H1 (cell line): ENCODE measurements at regions not wholly inside any gene's neighbourhood (a gene's known extent, or its start where the extent isn't known, plus 50 kb on each side); places are given as distances from the start of the nearest gene placed in this dataset.

Source experiments
- CHD2 ChIP-seq: IDR thresholded peaks from 2 replicates; pipeline ENCODE4 v1.6.1; 2012; ENCODE audit warnings: low read length, improper control_type of control experiment
- EGR1 ChIP-seq: IDR thresholded peaks from 2 replicates; pipeline ENCODE4 v1.6.1; 2011; ENCODE audit warnings: low read depth, low read length, borderline replicate concordance
- EZH2 ChIP-seq: fragments of 200-600 bp; sonication (generic); IDR thresholded peaks from 2 replicates; pipeline ENCODE4 v1.7.1; 2012; ENCODE audit warnings: low read depth, mild to moderate bottlenecking, moderate library complexity, low read length, inconsistent platforms; ENCODE audit not compliant: severe bottlenecking
- NANOG ChIP-seq: IDR thresholded peaks from 2 replicates; pipeline ENCODE4 v1.6.1; 2011; ENCODE audit warnings: low read length, low read depth, mild to moderate bottlenecking, inconsistent platforms; ENCODE audit not compliant: insufficient read depth, poor library complexity, severe bottlenecking
- POLR2A ChIP-seq, 2 experiments: IDR thresholded peaks; 1 replicate in 1 of 2; 2 replicates in 1 of 2; pipeline ENCODE4 v1.6.1; 2011; ENCODE audit warnings: low read depth in 2 of 2, low read length in 2 of 2, mild to moderate bottlenecking in 2 of 2; ENCODE audit errors: control extremely low read depth in 1 of 2
- POLR2AphosphoS5 ChIP-seq: IDR thresholded peaks from 2 replicates; pipeline ENCODE4 v1.6.1; 2011; ENCODE audit warnings: low read depth, low read length
- RAD21 ChIP-seq, 2 experiments: IDR thresholded peaks in 1 of 2; conservative IDR thresholded peaks in 1 of 2; 2 replicates each; pipeline ENCODE4 v1.6.1; 2011; ENCODE audit warnings: low read depth in 2 of 2, low read length in 2 of 2, improper control_type of control experiment in 1 of 2, inconsistent platforms in 1 of 2, mild to moderate bottlenecking in 1 of 2, moderate library complexity in 1 of 2
- SIRT6 ChIP-seq: IDR thresholded peaks from one replicate; pipeline ENCODE4 v1.7.1; 2012; ENCODE audit warnings: low read length, inconsistent platforms
- TAF1 ChIP-seq: IDR thresholded peaks from 2 replicates; pipeline ENCODE4 v1.6.1; 2011; ENCODE audit warnings: mild to moderate bottlenecking, low read depth, low read length
- TF ChIP-seq, protein P1 (sequence below), 3 experiments: IDR thresholded peaks; 1 replicate in 2 of 3; 2 replicates in 1 of 3; pipeline versions ENCODE4 v1.5.1 to v1.6.1; 2011; ENCODE audit warnings: low read length in 3 of 3, mild to moderate bottlenecking in 3 of 3, inconsistent platforms in 2 of 3, low read depth in 1 of 3, moderate library complexity in 1 of 3; ENCODE audit not compliant: insufficient read depth in 1 of 3; ENCODE audit errors: control extremely low read depth in 1 of 3
- TF ChIP-seq, protein P2 (sequence below): IDR thresholded peaks from 2 replicates; pipeline ENCODE4 v1.6.1; 2012; ENCODE audit warnings: inconsistent platforms

DNA sequence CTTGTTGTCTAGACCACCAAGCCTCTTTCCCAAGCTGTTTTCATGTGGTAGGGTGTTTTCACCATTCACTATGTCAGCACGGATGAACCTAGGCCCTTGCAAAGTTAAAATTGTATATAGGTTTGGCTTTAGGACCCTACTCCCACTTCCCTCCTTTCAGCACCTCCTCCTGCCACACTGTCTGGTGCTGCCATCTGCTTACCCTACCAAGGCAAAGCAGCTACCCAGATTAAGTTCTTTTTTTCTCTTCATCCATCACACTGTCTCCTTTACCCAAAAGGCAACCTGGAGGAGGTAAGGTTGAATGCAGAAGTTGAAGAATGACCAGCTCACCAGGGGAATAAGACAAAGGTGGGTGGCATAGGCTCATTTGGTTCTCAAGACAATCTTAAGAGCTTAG is 184.0 kb downstream of the CDC5L start:
- TF ChIP-seq, protein P1, sequence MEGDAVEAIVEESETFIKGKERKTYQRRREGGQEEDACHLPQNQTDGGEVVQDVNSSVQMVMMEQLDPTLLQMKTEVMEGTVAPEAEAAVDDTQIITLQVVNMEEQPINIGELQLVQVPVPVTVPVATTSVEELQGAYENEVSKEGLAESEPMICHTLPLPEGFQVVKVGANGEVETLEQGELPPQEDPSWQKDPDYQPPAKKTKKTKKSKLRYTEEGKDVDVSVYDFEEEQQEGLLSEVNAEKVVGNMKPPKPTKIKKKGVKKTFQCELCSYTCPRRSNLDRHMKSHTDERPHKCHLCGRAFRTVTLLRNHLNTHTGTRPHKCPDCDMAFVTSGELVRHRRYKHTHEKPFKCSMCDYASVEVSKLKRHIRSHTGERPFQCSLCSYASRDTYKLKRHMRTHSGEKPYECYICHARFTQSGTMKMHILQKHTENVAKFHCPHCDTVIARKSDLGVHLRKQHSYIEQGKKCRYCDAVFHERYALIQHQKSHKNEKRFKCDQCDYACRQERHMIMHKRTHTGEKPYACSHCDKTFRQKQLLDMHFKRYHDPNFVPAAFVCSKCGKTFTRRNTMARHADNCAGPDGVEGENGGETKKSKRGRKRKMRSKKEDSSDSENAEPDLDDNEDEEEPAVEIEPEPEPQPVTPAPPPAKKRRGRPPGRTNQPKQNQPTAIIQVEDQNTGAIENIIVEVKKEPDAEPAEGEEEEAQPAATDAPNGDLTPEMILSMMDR (IDR thresholded peaks at IDR 0.05; ENCODE audit: control extremely low read depth in 1 of 3, insufficient read depth in 1 of 3, low read depth in 1 of 3, low read length in 3 of 3), result no peak
- TF ChIP-seq NANOG (no peak), POLR2A (IDR thresholded peaks at IDR 0.05; ENCODE audit: control extremely low read depth in 1 of 2, low read depth in 2 of 2, low read length in 2 of 2) (no peak), CHD2 (no peak), EZH2 (no peak), EGR1 (no peak), POLR2AphosphoS5 (no peak), TAF1 (no peak), RAD21 (IDR thresholded peaks at IDR 0.05 in 1 of 2, conservative IDR thresholded peaks at IDR 0.05 in 1 of 2; ENCODE audit: low read depth in 2 of 2, low read length in 2 of 2) (peak; percentile 11 to 44; a peak in 3 of 4 replicates), SIRT6 (no peak)
- TF ChIP-seq, protein P2, sequence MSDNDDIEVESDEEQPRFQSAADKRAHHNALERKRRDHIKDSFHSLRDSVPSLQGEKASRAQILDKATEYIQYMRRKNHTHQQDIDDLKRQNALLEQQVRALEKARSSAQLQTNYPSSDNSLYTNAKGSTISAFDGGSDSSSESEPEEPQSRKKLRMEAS, result no peak
